ENCODE measurements at regions not wholly inside any gene's neighbourhood (a gene's known extent, or its start where the extent isn't known, plus 50 kb on each side); places are given as distances from the start of the nearest gene placed in this dataset.

GRCh38 chr14:104263675-104264358, 125.4 kb downstream of the KIF26A start:
- DNase-seq (ENCODE audit: low read depth, low spot score), result no peak
- Histone ChIP-seq H3K9me1 (ENCODE audit: control insufficient read depth, extremely low read depth, insufficient read depth, low read length) (no peaks in the 10 kb centered on the region), H3K27ac (ENCODE audit: control insufficient read depth, insufficient read depth, low read length) (no peak overlapping the region), H3K9ac (ENCODE audit: control insufficient read depth, extremely low read depth, insufficient read depth, low read length) (no peak overlapping the region), H3K9me3 (ENCODE audit: control insufficient read depth, low read depth, low read length) (no peaks in the 10 kb centered on the region), H2AFZ (ENCODE audit: control insufficient read depth, low read length) (no peak overlapping the region), H3K27me3 (ENCODE audit: control insufficient read depth, extremely low read depth, insufficient read depth, low read length) (no peaks in the 10 kb centered on the region), H3K4me2 (ENCODE audit: control insufficient read depth, extremely low read depth, insufficient read depth, low read depth, low read length) (no peak overlapping the region), H3K36me3 (ENCODE audit: control insufficient read depth in 2 of 2, extremely low read depth in 1 of 2, insufficient read depth in 2 of 2, low read length in 2 of 2) (no peaks in the 10 kb centered on the region), H4K20me1 (ENCODE audit: control insufficient read depth, extremely low read depth, insufficient read depth, low read length) (no peaks in the 10 kb centered on the region), H3K79me2 (ENCODE audit: control insufficient read depth, insufficient read depth, low read length) (no peaks in the 10 kb centered on the region), H3K4me3 (ENCODE audit: control insufficient read depth in 2 of 3, extremely low read depth in 1 of 3, insufficient read depth in 2 of 3, low read depth in 1 of 3, low read length in 3 of 3) (no peak overlapping the region), H3K4me1 (ENCODE audit: control insufficient read depth, extremely low read depth, insufficient read depth, low read length) (no peaks in the 10 kb centered on the region)
- dilution Hi-C loops (cut with MboI; ENCODE audit: extremely low pct_ligation_motif_present, low sequenced_read_pairs), result no loop called here
- TF ChIP-seq EZH2 (IDR thresholded peaks at IDR 0.05; ENCODE audit: low read length), result no peak
- TF ChIP-seq CTCF (optimal IDR thresholded peaks at IDR 0.05 in 1 of 3, IDR thresholded peaks at IDR 0.05 in 1 of 3, conservative IDR thresholded peaks at IDR 0.05 in 1 of 3; ENCODE audit: extremely low read depth in 1 of 3, insufficient read depth in 2 of 3, low read length in 3 of 3), result no peak
- no peak for FAIRE-seq

GRCh38 chr14:104264495-104265265, 126.3 kb downstream of the KIF26A start:
- Histone ChIP-seq H2AFZ (ENCODE audit: control insufficient read depth, low read length) (no peak overlapping the region), H3K9me3 (ENCODE audit: control insufficient read depth, low read depth, low read length) (no peaks in the 10 kb centered on the region), H3K4me1 (ENCODE audit: control insufficient read depth, extremely low read depth, insufficient read depth, low read length) (no peaks in the 10 kb centered on the region), H3K9me1 (ENCODE audit: control insufficient read depth, extremely low read depth, insufficient read depth, low read length) (no peaks in the 10 kb centered on the region), H3K27me3 (ENCODE audit: control insufficient read depth, extremely low read depth, insufficient read depth, low read length) (no peaks in the 10 kb centered on the region), H3K27ac (ENCODE audit: control insufficient read depth, insufficient read depth, low read length) (no peak overlapping the region), H3K9ac (ENCODE audit: control insufficient read depth, extremely low read depth, insufficient read depth, low read length) (no peak overlapping the region), H4K20me1 (ENCODE audit: control insufficient read depth, extremely low read depth, insufficient read depth, low read length) (no peaks in the 10 kb centered on the region), H3K79me2 (ENCODE audit: control insufficient read depth, insufficient read depth, low read length) (no peaks in the 10 kb centered on the region), H3K4me2 (ENCODE audit: control insufficient read depth, extremely low read depth, insufficient read depth, low read depth, low read length) (no peak overlapping the region), H3K36me3 (ENCODE audit: control insufficient read depth in 2 of 2, extremely low read depth in 1 of 2, insufficient read depth in 2 of 2, low read length in 2 of 2) (no peaks in the 10 kb centered on the region), H3K4me3 (ENCODE audit: control insufficient read depth in 2 of 3, extremely low read depth in 1 of 3, insufficient read depth in 2 of 3, low read depth in 1 of 3, low read length in 3 of 3) (no peak overlapping the region)
- dilution Hi-C loops (cut with MboI; ENCODE audit: extremely low pct_ligation_motif_present, low sequenced_read_pairs), result no loop called here
- TF ChIP-seq EZH2 (IDR thresholded peaks at IDR 0.05; ENCODE audit: low read length), result no peak
- TF ChIP-seq CTCF (optimal IDR thresholded peaks at IDR 0.05 in 1 of 3, IDR thresholded peaks at IDR 0.05 in 1 of 3, conservative IDR thresholded peaks at IDR 0.05 in 1 of 3; ENCODE audit: extremely low read depth in 1 of 3, insufficient read depth in 2 of 3, low read length in 3 of 3), result no peak
- DNase-seq (ENCODE audit: low read depth, low spot score), result no peak
- FAIRE-seq, result no peak
